ENCODE measurements at regions not wholly inside any gene's neighbourhood (a gene's known extent, or its start where the extent isn't known, plus 50 kb on each side); places are given as distances from the start of the nearest gene placed in this dataset.

DNA sequence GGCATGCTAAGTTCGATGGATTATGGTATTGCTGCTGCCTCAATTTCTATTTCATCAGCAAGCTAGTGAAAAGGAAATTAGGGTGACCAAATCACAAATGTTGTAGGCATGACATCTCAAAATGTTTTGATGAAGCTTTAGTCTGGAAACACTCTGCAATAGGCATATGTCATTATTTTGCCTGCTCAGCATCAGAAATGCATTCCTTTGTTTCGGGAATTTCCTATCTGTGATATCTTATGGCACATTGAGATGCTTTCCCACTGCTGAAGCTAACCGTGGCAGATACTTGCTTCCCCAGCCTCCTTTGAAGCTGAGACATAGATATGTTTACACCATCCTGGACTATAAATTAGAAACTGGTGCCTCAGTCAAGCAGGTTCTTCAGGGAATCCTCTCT, 119.7 kb downstream of the CDC42EP3 start:
- Histone ChIP-seq H3K9ac (no peak overlapping the region), H3K4me2 (no peak overlapping the region), H3K27ac (no peak overlapping the region), H2AFZ (ENCODE audit: low read depth) (no peak overlapping the region), H3K27me3 (ENCODE audit: insufficient read depth, low read depth) (no peaks in the 10 kb centered on the region), H3K36me3 (ENCODE audit: insufficient read depth) (no peaks in the 10 kb centered on the region), H3K4me3 (IDR thresholded peaks at IDR 0.05; ENCODE audit: insufficient read depth, low read depth, low read length) (no peak overlapping the region), H3K79me2 (ENCODE audit: insufficient read depth, low read depth) (no peaks in the 10 kb centered on the region), H4K20me1 (ENCODE audit: insufficient read depth) (no peaks in the 10 kb centered on the region), H3K4me1 (ENCODE audit: low read depth, poor library complexity, severe bottlenecking) (no peaks in the 10 kb centered on the region)
- TF ChIP-seq, protein P1, sequence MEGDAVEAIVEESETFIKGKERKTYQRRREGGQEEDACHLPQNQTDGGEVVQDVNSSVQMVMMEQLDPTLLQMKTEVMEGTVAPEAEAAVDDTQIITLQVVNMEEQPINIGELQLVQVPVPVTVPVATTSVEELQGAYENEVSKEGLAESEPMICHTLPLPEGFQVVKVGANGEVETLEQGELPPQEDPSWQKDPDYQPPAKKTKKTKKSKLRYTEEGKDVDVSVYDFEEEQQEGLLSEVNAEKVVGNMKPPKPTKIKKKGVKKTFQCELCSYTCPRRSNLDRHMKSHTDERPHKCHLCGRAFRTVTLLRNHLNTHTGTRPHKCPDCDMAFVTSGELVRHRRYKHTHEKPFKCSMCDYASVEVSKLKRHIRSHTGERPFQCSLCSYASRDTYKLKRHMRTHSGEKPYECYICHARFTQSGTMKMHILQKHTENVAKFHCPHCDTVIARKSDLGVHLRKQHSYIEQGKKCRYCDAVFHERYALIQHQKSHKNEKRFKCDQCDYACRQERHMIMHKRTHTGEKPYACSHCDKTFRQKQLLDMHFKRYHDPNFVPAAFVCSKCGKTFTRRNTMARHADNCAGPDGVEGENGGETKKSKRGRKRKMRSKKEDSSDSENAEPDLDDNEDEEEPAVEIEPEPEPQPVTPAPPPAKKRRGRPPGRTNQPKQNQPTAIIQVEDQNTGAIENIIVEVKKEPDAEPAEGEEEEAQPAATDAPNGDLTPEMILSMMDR (conservative IDR thresholded peaks at IDR 0.05; ENCODE audit: low read depth, low read length) = no peak

DNA sequence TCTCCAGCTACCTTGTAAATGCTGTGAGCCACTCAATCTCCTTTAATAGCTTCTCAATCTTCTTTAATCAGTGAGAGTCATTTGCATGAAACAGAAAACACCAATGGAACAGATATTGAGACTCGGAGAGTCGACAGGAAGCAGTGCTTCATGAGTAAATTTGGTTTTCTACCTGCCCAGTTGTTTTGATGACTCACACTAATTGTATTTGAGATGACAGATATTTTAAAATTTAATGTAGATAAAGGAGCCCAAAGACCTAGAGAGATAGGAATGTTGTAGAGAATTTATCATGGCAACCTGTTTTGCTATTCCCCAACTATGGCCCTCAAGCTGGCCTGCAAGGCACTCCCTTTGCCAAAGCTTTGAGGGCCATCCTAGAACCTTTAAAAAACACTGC, 119.1 kb downstream of the CDC42EP3 start:
- H3K4me1 ChIP-seq (ENCODE audit: low read depth, poor library complexity, severe bottlenecking) = no peaks in the 10 kb centered on the region
- no peak overlapping the region for H3K4me2 ChIP-seq
- no peaks in the 10 kb centered on the region for H3K79me2 ChIP-seq (ENCODE audit: insufficient read depth, low read depth)
- H3K27ac ChIP-seq = no peak overlapping the region
- no peak overlapping the region for H3K9ac ChIP-seq
- H3K27me3 ChIP-seq (ENCODE audit: insufficient read depth, low read depth) = no peaks in the 10 kb centered on the region
- no peak overlapping the region for H2AFZ ChIP-seq (ENCODE audit: low read depth)
- no peaks in the 10 kb centered on the region for H3K36me3 ChIP-seq (ENCODE audit: insufficient read depth)
- H4K20me1 ChIP-seq (ENCODE audit: insufficient read depth) = no peaks in the 10 kb centered on the region
- H3K4me3 ChIP-seq (IDR thresholded peaks at IDR 0.05; ENCODE audit: insufficient read depth, low read depth, low read length) = no peak overlapping the region
- TF ChIP-seq, protein P1 (conservative IDR thresholded peaks at IDR 0.05; ENCODE audit: low read depth, low read length) = no peak

- Histone ChIP-seq H3K27me3 (ENCODE audit: insufficient read depth, low read depth) (no peaks in the 10 kb centered on the region), H3K4me2 (no peak overlapping the region), H2AFZ (ENCODE audit: low read depth) (no peak overlapping the region), H3K4me1 (ENCODE audit: low read depth, poor library complexity, severe bottlenecking) (no peaks in the 10 kb centered on the region), H4K20me1 (ENCODE audit: insufficient read depth) (no peaks in the 10 kb centered on the region), H3K9ac (no peak overlapping the region), H3K27ac (no peak overlapping the region), H3K79me2 (ENCODE audit: insufficient read depth, low read depth) (no peaks in the 10 kb centered on the region), H3K4me3 (IDR thresholded peaks at IDR 0.05; ENCODE audit: insufficient read depth, low read depth, low read length) (no peak overlapping the region), H3K36me3 (ENCODE audit: insufficient read depth) (no peaks in the 10 kb centered on the region)
- TF ChIP-seq, protein P1 (conservative IDR thresholded peaks at IDR 0.05; ENCODE audit: low read depth, low read length) = no peak
Measured at GRCh38 chr2:37553411-37554154, 117.9 kb downstream of the CDC42EP3 start.

DNA sequence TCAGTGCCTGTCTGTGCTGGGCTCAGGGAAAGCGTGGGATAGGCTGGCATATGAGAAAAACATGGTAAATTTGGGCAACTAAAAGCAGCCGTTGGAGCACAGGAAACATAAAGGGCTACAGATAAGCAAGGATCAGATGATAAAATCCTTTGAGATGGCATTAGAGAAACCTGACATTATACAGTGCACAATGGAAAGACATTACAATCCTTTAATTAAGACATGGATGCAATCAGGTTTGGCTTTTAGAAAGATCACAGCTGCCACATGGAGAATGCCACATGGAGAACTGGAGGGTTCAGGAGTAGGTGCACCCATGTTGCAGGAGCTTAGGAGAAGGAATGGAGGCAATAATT, 117.3 kb downstream of the CDC42EP3 start:
- Histone ChIP-seq H3K27ac (no peak overlapping the region), H3K36me3 (ENCODE audit: insufficient read depth) (no peaks in the 10 kb centered on the region), H2AFZ (ENCODE audit: low read depth) (no peak overlapping the region), H3K4me3 (IDR thresholded peaks at IDR 0.05; ENCODE audit: insufficient read depth, low read depth, low read length) (no peak overlapping the region), H4K20me1 (ENCODE audit: insufficient read depth) (no peaks in the 10 kb centered on the region), H3K9ac (no peak overlapping the region), H3K4me2 (no peak overlapping the region), H3K79me2 (ENCODE audit: insufficient read depth, low read depth) (no peaks in the 10 kb centered on the region), H3K4me1 (ENCODE audit: low read depth, poor library complexity, severe bottlenecking) (no peaks in the 10 kb centered on the region), H3K27me3 (ENCODE audit: insufficient read depth, low read depth) (no peaks in the 10 kb centered on the region)
- TF ChIP-seq, protein P1 (conservative IDR thresholded peaks at IDR 0.05; ENCODE audit: low read depth, low read length) = no peak
